ENCODE measurements at regions not wholly inside any gene's neighbourhood (a gene's known extent, or its start where the extent isn't known, plus 50 kb on each side); places are given as distances from the start of the nearest gene placed in this dataset.
"Not testable (repeated sequence)": the region's sequence is repeated elsewhere in the genome, so short reads cannot be mapped to it uniquely, and the experiment has no call there.

GRCh38 chr7:73244782-73245311 is 63.8 kb downstream of the NSUN5 start:
- not testable (repeated sequence) for DNase-seq (ENCODE audit: low spot score)

GRCh38 chr7:73234994-73235717 is 73.5 kb downstream of the NSUN5 start:
- DNase-seq (ENCODE audit: low spot score), result peak; percentile 91

- not testable (repeated sequence) for DNase-seq (ENCODE audit: low spot score)
Observed at GRCh38 chr7:73225745-73226144, 82.9 kb downstream of the NSUN5 start.

- DNase-seq (ENCODE audit: low spot score), result not testable (repeated sequence)
Observed at GRCh38 chr7:73221724-73222123, 86.9 kb downstream of the NSUN5 start.

GRCh38 chr7:73220766-73221370 is 87.8 kb downstream of the NSUN5 start:
- not testable (repeated sequence) for DNase-seq (ENCODE audit: low spot score)

GRCh38 chr7:73220357-73220756 is 88.3 kb downstream of the NSUN5 start:
- not testable (repeated sequence) for DNase-seq (ENCODE audit: low spot score)

- DNase-seq (ENCODE audit: low spot score), result not testable (repeated sequence)
Observed at GRCh38 chr7:73218802-73219201, 89.8 kb downstream of the NSUN5 start.

- DNase-seq (ENCODE audit: low spot score), result not testable (repeated sequence)
Observed at GRCh38 chr7:73216046-73216675, 92.5 kb downstream of the NSUN5 start.

GRCh38 chr7:73215232-73215631 is 93.4 kb downstream of the NSUN5 start:
- not testable (repeated sequence) for DNase-seq (ENCODE audit: low spot score)

- not testable (repeated sequence) for DNase-seq (ENCODE audit: low spot score)
Observed at GRCh38 chr7:73214471-73214870, 94.2 kb downstream of the NSUN5 start.

GRCh38 chr7:73213076-73213475 is 95.5 kb downstream of the NSUN5 start:
- DNase-seq (ENCODE audit: low spot score), result not testable (repeated sequence)

- not testable (repeated sequence) for DNase-seq (ENCODE audit: low spot score)
Observed at GRCh38 chr7:73205594-73205993, 103.0 kb downstream of the NSUN5 start.

- not testable (repeated sequence) for DNase-seq (ENCODE audit: low spot score)
Observed at GRCh38 chr7:73204898-73205297, 103.7 kb downstream of the NSUN5 start.

- DNase-seq (ENCODE audit: low spot score), result not testable (repeated sequence)
Observed at GRCh38 chr7:73203312-73203711, 105.3 kb downstream of the NSUN5 start.

GRCh38 chr7:73201264-73201663 is 107.4 kb downstream of the NSUN5 start:
- not testable (repeated sequence) for DNase-seq (ENCODE audit: low spot score)

- not testable (repeated sequence) for DNase-seq (ENCODE audit: low spot score)
Observed at GRCh38 chr7:73200518-73201099, 108.0 kb downstream of the NSUN5 start.

- not testable (repeated sequence) for DNase-seq (ENCODE audit: low spot score)
Observed at GRCh38 chr7:73193991-73194390, 108.2 kb upstream of the SPDYE9 start.

GRCh38 chr7:73190483-73191155 is 104.8 kb upstream of the SPDYE9 start:
- DNase-seq (ENCODE audit: low spot score), result not testable (repeated sequence)

GRCh38 chr7:73188287-73188686 is 102.4 kb upstream of the SPDYE9 start:
- DNase-seq (ENCODE audit: low spot score), result not testable (repeated sequence)

- not testable (repeated sequence) for DNase-seq (ENCODE audit: low spot score)
Observed at GRCh38 chr7:73186589-73187309, 100.9 kb upstream of the SPDYE9 start.

GRCh38 chr7:73176813-73177212 is 91.0 kb upstream of the SPDYE9 start:
- not testable (repeated sequence) for DNase-seq (ENCODE audit: low spot score)

Data from mucosa of gallbladder (tissue), 1 donor.